ENCODE measurements at regions not wholly inside any gene's neighbourhood (a gene's known extent, or its start where the extent isn't known, plus 50 kb on each side); places are given as distances from the start of the nearest gene placed in this dataset.

- Mint-ChIP-seq H3K36me3 (ENCODE audit: insufficient read depth, unreplicated experiment) (no peaks in the 10 kb centered on the region), H3K4me1 (ENCODE audit: insufficient read depth, unreplicated experiment) (no peaks in the 10 kb centered on the region)
Measured at GRCh38 chr3:144652573-144652972, 681.0 kb downstream of the DIPK2A start.

GRCh38 chr3:144655423-144655822 is 683.8 kb downstream of the DIPK2A start:
- TF ChIP-seq, protein P1, sequence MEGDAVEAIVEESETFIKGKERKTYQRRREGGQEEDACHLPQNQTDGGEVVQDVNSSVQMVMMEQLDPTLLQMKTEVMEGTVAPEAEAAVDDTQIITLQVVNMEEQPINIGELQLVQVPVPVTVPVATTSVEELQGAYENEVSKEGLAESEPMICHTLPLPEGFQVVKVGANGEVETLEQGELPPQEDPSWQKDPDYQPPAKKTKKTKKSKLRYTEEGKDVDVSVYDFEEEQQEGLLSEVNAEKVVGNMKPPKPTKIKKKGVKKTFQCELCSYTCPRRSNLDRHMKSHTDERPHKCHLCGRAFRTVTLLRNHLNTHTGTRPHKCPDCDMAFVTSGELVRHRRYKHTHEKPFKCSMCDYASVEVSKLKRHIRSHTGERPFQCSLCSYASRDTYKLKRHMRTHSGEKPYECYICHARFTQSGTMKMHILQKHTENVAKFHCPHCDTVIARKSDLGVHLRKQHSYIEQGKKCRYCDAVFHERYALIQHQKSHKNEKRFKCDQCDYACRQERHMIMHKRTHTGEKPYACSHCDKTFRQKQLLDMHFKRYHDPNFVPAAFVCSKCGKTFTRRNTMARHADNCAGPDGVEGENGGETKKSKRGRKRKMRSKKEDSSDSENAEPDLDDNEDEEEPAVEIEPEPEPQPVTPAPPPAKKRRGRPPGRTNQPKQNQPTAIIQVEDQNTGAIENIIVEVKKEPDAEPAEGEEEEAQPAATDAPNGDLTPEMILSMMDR (IDR thresholded peaks at IDR 0.05; ENCODE audit: unreplicated experiment) = no peak
- CTCF ChIA-PET = no interaction called here
- Mint-ChIP-seq H3K4me3 (ENCODE audit: unreplicated experiment) (no peak overlapping the region), H3K4me1 (ENCODE audit: insufficient read depth, unreplicated experiment) (no peaks in the 10 kb centered on the region), H3K9me3 (ENCODE audit: unreplicated experiment) (no peaks in the 10 kb centered on the region), H3K27ac (ENCODE audit: low read depth, unreplicated experiment) (no peak overlapping the region), H3K36me3 (ENCODE audit: insufficient read depth, unreplicated experiment) (no peaks in the 10 kb centered on the region), H3K27me3 (ENCODE audit: insufficient read depth, unreplicated experiment) (peaks cover 13% of the 10 kb centered on the region)
- intact Hi-C loops (cut with micrococcal nuclease) = no loop called here
- POLR2A ChIA-PET = no interaction called here
- BruUV-seq (replicated peaks) = no TSS peak
- DNase-seq (ENCODE audit: unreplicated experiment) = no peak

More at GRCh38 chr3:144652573-144652972, 681.0 kb downstream of the DIPK2A start:
- Mint-ChIP-seq H3K27me3 (ENCODE audit: insufficient read depth, unreplicated experiment) (peaks cover 29% of the 10 kb centered on the region), H3K9me3 (ENCODE audit: unreplicated experiment) (no peaks in the 10 kb centered on the region), H3K27ac (ENCODE audit: low read depth, unreplicated experiment) (no peak overlapping the region), H3K4me3 (ENCODE audit: unreplicated experiment) (no peak overlapping the region)
- no TSS peak for BruUV-seq (replicated peaks)
- CTCF ChIA-PET = interaction anchor here (0.6 kb wide), 1 partner anchor 702 kb away, joined by 3 read pairs; no protein-coding TSS in a partner anchor
- intact Hi-C loops (cut with micrococcal nuclease) = no loop called here
- TF ChIP-seq, protein P1 (IDR thresholded peaks at IDR 0.05; ENCODE audit: unreplicated experiment) = no peak
- POLR2A ChIA-PET = no interaction called here
- DNase-seq (ENCODE audit: unreplicated experiment) = peak; percentile 24

DNA sequence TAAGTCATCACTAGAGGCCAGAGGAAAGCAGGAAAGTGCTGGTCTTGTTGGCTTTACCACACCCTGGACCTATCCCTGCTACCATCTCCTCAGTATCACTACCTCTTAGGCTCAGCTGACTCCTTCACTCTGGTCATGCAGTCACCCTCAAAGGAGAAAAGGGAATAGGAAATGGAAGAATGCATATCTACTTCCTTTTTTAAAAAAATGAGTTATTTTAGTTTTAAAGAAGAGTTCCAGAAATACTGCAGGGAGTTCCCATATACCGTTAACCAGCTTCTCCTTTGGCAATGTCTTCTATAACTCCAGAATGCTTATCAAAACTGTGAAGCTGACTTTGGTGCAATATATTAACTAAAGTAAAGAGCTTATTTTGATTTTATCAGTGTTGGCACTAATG is 688.6 kb downstream of the DIPK2A start:
- BruUV-seq (replicated peaks) = no TSS peak
- CTCF ChIA-PET = interaction anchor here (0.6 to 0.7 kb wide), 2 partner anchors 32 to 685 kb away, joined by 3 read pairs; no protein-coding TSS in a partner anchor
- no peak overlapping the region for H3K27ac Mint-ChIP-seq (ENCODE audit: low read depth, unreplicated experiment)

DNA sequence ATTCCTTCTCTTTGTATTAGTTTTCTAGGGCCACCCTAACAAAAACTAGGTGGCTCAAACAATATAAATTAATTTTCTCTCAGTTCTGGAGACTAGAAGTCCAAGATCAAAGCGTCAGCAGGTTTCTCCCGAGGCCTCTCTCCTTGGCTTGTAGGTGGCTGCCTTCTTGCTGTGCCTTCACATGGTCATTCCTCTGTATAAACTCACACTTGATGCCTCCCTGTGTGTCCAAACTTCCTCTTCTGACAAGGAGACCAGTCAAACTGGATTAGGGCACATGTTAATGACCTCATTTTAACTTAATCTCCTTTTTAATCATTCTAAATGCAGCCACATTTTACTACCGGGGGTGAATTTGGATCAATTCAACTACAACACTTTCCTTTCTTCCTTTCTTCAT is 691.1 kb downstream of the DIPK2A start:
- CTCF ChIA-PET = no interaction called here
- BruUV-seq (replicated peaks) = no TSS peak
- POLR2A ChIA-PET = interaction anchor here (0.7 kb wide), 1 partner anchor 98 kb away, joined by 3 read pairs; no protein-coding TSS in a partner anchor
- Mint-ChIP-seq H3K27ac (ENCODE audit: low read depth, unreplicated experiment) (no peak overlapping the region), H3K4me3 (ENCODE audit: unreplicated experiment) (no peak overlapping the region), H3K4me1 (ENCODE audit: insufficient read depth, unreplicated experiment) (no peaks in the 10 kb centered on the region), H3K36me3 (ENCODE audit: insufficient read depth, unreplicated experiment) (no peaks in the 10 kb centered on the region), H3K9me3 (ENCODE audit: unreplicated experiment) (peaks cover 8% of the 10 kb centered on the region), H3K27me3 (ENCODE audit: insufficient read depth, unreplicated experiment) (peaks cover 2% of the 10 kb centered on the region)
- no peak for DNase-seq (ENCODE audit: unreplicated experiment)
- TF ChIP-seq, protein P1 (IDR thresholded peaks at IDR 0.05; ENCODE audit: unreplicated experiment) = no peak
- intact Hi-C loops (cut with micrococcal nuclease) = no loop called here

More for the DNA sequence above, 688.6 kb downstream of the DIPK2A start:
- Mint-ChIP-seq H3K36me3 (ENCODE audit: insufficient read depth, unreplicated experiment) (no peaks in the 10 kb centered on the region), H3K9me3 (ENCODE audit: unreplicated experiment) (no peaks in the 10 kb centered on the region), H3K4me1 (ENCODE audit: insufficient read depth, unreplicated experiment) (no peaks in the 10 kb centered on the region), H3K4me3 (ENCODE audit: unreplicated experiment) (no peak overlapping the region), H3K27me3 (ENCODE audit: insufficient read depth, unreplicated experiment) (peaks cover 13% of the 10 kb centered on the region)
- no peak for DNase-seq (ENCODE audit: unreplicated experiment)
- intact Hi-C loops (cut with micrococcal nuclease) = no loop called here
- TF ChIP-seq, protein P1 (IDR thresholded peaks at IDR 0.05; ENCODE audit: unreplicated experiment) = no peak
- POLR2A ChIA-PET = no interaction called here
